VCaP (cell line): ENCODE measurements at regions not wholly inside any gene's neighbourhood (a gene's known extent, or its start where the extent isn't known, plus 50 kb on each side); places are given as distances from the start of the nearest gene placed in this dataset.
A peak's percentile ranks its signal among the peaks of the same experiment; 100 is the strongest.

Experiments used
- H3K27ac ChIP-seq: fragments of 450-650 bp; 2 replicates; pipeline ENCODE4 v1.5.1; 2017
- CTCF ChIP-seq: fragments of 450-650 bp; conservative IDR thresholded peaks from 2 replicates; pipeline ENCODE4 v1.5.1; 2017; ENCODE audit warnings: mild to moderate bottlenecking, moderate library complexity

- TF ChIP-seq CTCF, result no peak
- H3K27ac ChIP-seq, result peak overlapping the region; percentile 53
Measured at GRCh38 chr15:31159837-31160236, 58.3 kb upstream of the TRPM1 start.

- no peak for TF ChIP-seq CTCF
- H3K27ac ChIP-seq, result no peak overlapping the region
Measured at GRCh38 chr15:31160297-31160696, 58.8 kb upstream of the TRPM1 start.

- H3K27ac ChIP-seq, result no peak overlapping the region
- TF ChIP-seq CTCF, result no peak
Measured at GRCh38 chr15:31160740-31161495, 59.4 kb upstream of the TRPM1 start.

GRCh38 chr15:31161951-31162350 lies 60.4 kb upstream of the TRPM1 start:
- no peak overlapping the region for H3K27ac ChIP-seq
- TF ChIP-seq CTCF, result no peak

- TF ChIP-seq CTCF, result no peak
- no peak overlapping the region for H3K27ac ChIP-seq
Measured at GRCh38 chr15:31162721-31163510, 61.4 kb upstream of the TRPM1 start.

- H3K27ac ChIP-seq, result no peak overlapping the region
- TF ChIP-seq CTCF, result no peak
Measured at GRCh38 chr15:31163769-31164572, 62.4 kb upstream of the TRPM1 start.

GRCh38 chr15:31164573-31164912 lies 63.0 kb upstream of the TRPM1 start:
- no peak overlapping the region for H3K27ac ChIP-seq
- no peak for TF ChIP-seq CTCF
